Left lung (tissue), 4 donors: ENCODE measurements at regions not wholly inside any gene's neighbourhood (a gene's known extent, or its start where the extent isn't known, plus 50 kb on each side); places are given as distances from the start of the nearest gene placed in this dataset.

Source experiments
- ATAC-seq: fragments of 200-7000 bp; cut with Tn5 transposase; one replicate; pipeline ENCODE4 v1.9.1; 2020; ENCODE audit warnings: moderate library complexity
- DNase-seq, 4 donors: peaks; one replicate each; pipeline ENCODE4 v3.0.0-alpha.2; 2013 to 2020
- H3K27ac ChIP-seq, 2 donors: fragments of 200-600 bp; sonication (generic) in 1 of 2; one replicate each; pipeline versions ENCODE4 v1.5.0 to v1.8.0; 2020 to 2021
- H3K27me3 ChIP-seq, 2 donors: fragments of 200-600 bp; sonication (generic) in 1 of 2; one replicate each; pipeline versions ENCODE4 v1.5.0 to v1.8.0; 2020 to 2021
- H3K36me3 ChIP-seq, 2 donors: fragments of 200-600 bp; sonication (generic) in 1 of 2; one replicate each; pipeline versions ENCODE4 v1.5.0 to v1.8.0; 2020 to 2021
- H3K4me1 ChIP-seq, 2 donors: fragments of 200-600 bp; one replicate each; pipeline ENCODE4 v1.8.0; 2021
- H3K4me3 ChIP-seq, 2 donors: fragments of 200-600 bp; sonication (generic) in 1 of 2; one replicate each; pipeline versions ENCODE4 v1.5.0 to v1.8.0; 2020 to 2021; ENCODE audit warnings: mild to moderate bottlenecking in 1 of 2
- H3K9me3 ChIP-seq, 2 donors: fragments of 200-600 bp; sonication (generic) in 1 of 2; one replicate each; pipeline versions ENCODE4 v1.5.0 to v1.8.0; 2020 to 2021
- intact Hi-C, 2 donors: fragments of 100-400 bp; cut with DNase I; formaldehyde crosslinking; loops; one replicate each; pipeline versions ENCODE4 v1.11.2 to v1.14.2; 2022
- TF ChIP-seq, protein P1 (sequence below), 2 donors: fragments of 200-600 bp; sonication (generic) in 1 of 2; IDR thresholded peaks; one replicate each; pipeline versions ENCODE4 v1.5.0 to v1.8.0; 2021; ENCODE audit warnings: antibody characterized with exemption in 2 of 2
- donor health status: DM: no; HTN: yes; CAD: no.
- donor health status: DM: no; HTN: no; CAD: no.

GRCh38 chr21:32889596-32889995 lies 118.0 kb upstream of the PAXBP1 start:
- Histone ChIP-seq H3K4me3 (no peak overlapping the region), H3K27me3 (peaks cover 0 to 16% of the 10 kb centered on the region in 2 donors), H3K27ac (no peak overlapping the region), H3K9me3 (no peaks in the 10 kb centered on the region), H3K4me1 (no peaks in the 10 kb centered on the region), H3K36me3 (no peaks in the 10 kb centered on the region)
- intact Hi-C loops = no loop called here
- TF ChIP-seq, protein P1, sequence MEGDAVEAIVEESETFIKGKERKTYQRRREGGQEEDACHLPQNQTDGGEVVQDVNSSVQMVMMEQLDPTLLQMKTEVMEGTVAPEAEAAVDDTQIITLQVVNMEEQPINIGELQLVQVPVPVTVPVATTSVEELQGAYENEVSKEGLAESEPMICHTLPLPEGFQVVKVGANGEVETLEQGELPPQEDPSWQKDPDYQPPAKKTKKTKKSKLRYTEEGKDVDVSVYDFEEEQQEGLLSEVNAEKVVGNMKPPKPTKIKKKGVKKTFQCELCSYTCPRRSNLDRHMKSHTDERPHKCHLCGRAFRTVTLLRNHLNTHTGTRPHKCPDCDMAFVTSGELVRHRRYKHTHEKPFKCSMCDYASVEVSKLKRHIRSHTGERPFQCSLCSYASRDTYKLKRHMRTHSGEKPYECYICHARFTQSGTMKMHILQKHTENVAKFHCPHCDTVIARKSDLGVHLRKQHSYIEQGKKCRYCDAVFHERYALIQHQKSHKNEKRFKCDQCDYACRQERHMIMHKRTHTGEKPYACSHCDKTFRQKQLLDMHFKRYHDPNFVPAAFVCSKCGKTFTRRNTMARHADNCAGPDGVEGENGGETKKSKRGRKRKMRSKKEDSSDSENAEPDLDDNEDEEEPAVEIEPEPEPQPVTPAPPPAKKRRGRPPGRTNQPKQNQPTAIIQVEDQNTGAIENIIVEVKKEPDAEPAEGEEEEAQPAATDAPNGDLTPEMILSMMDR (IDR thresholded peaks at IDR 0.05) = no peak
- ATAC-seq (no peak), DNase-seq (no peak)

- H3K4me3 ChIP-seq = no peak overlapping the region
- H3K4me1 ChIP-seq = no peaks in the 10 kb centered on the region
- DNase-seq (no peak), ATAC-seq (no peak)
- intact Hi-C loops = no loop called here
- H3K27me3 ChIP-seq = peaks cover 0 to 13% of the 10 kb centered on the region in 2 donors
- no peak overlapping the region for H3K27ac ChIP-seq
- no peaks in the 10 kb centered on the region for H3K36me3 ChIP-seq
- TF ChIP-seq, protein P1 (IDR thresholded peaks at IDR 0.05) = no peak
- H3K9me3 ChIP-seq = no peaks in the 10 kb centered on the region
Observed at GRCh38 chr21:32894321-32894720, 122.8 kb upstream of the PAXBP1 start.

- TF ChIP-seq, protein P1 (IDR thresholded peaks at IDR 0.05) = no peak
- intact Hi-C loops = no loop called here
Observed at GRCh38 chr21:32900814-32901213, 124.9 kb upstream of the OLIG2 start.

DNA sequence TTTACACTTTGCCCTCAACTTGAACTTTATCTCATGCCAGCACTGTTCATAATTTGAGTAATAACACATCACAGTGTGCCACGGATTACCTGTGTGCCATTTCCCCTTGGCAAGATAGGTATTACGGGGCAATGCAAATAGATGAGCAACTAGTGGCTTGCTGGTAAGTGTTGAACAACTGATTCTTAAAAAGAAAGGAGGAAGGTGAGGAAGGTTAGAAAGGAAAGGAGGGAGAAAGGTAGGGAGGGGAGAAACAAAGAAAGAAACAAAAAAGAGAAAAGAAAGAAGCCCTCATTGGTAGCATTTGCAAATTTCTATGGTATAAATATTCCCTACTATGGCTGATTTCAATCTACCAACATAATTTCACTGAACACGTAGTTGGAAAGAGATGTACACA lies 118.2 kb upstream of the OLIG2 start:
- intact Hi-C loops = no loop called here
- TF ChIP-seq, protein P1 (IDR thresholded peaks at IDR 0.05) = no peak
- Histone ChIP-seq H3K27me3 (no peaks in the 10 kb centered on the region), H3K4me3 (no peak overlapping the region), H3K36me3 (no peaks in the 10 kb centered on the region), H3K9me3 (no peaks in the 10 kb centered on the region), H3K4me1 (no peaks in the 10 kb centered on the region), H3K27ac (no peak overlapping the region)
- no peak for ATAC-seq
- no peak for DNase-seq

More at GRCh38 chr21:32900814-32901213, 124.9 kb upstream of the OLIG2 start:
- Histone ChIP-seq H3K4me1 (no peaks in the 10 kb centered on the region), H3K27ac (no peak overlapping the region), H3K9me3 (no peaks in the 10 kb centered on the region), H3K27me3 (no peaks in the 10 kb centered on the region), H3K4me3 (no peak overlapping the region), H3K36me3 (no peaks in the 10 kb centered on the region)
- no peak for ATAC-seq
- no peak for DNase-seq

GRCh38 chr21:32908534-32908933 lies 117.2 kb upstream of the OLIG2 start:
- H3K27ac ChIP-seq = no peak overlapping the region
- H3K4me3 ChIP-seq = no peak overlapping the region
- TF ChIP-seq, protein P1 (IDR thresholded peaks at IDR 0.05) = no peak
- DNase-seq (no peak), ATAC-seq (no peak)
- no peaks in the 10 kb centered on the region for H3K9me3 ChIP-seq
- H3K27me3 ChIP-seq = no peaks in the 10 kb centered on the region
- H3K36me3 ChIP-seq = no peaks in the 10 kb centered on the region
- no peaks in the 10 kb centered on the region for H3K4me1 ChIP-seq
- intact Hi-C loops = no loop called here
